ENCODE measurements at regions not wholly inside any gene's neighbourhood (a gene's known extent, or its start where the extent isn't known, plus 50 kb on each side); places are given as distances from the start of the nearest gene placed in this dataset.
"Not testable (repeated sequence)": the region's sequence is repeated elsewhere in the genome, so short reads cannot be mapped to it uniquely, and the experiment has no call there.

DNA sequence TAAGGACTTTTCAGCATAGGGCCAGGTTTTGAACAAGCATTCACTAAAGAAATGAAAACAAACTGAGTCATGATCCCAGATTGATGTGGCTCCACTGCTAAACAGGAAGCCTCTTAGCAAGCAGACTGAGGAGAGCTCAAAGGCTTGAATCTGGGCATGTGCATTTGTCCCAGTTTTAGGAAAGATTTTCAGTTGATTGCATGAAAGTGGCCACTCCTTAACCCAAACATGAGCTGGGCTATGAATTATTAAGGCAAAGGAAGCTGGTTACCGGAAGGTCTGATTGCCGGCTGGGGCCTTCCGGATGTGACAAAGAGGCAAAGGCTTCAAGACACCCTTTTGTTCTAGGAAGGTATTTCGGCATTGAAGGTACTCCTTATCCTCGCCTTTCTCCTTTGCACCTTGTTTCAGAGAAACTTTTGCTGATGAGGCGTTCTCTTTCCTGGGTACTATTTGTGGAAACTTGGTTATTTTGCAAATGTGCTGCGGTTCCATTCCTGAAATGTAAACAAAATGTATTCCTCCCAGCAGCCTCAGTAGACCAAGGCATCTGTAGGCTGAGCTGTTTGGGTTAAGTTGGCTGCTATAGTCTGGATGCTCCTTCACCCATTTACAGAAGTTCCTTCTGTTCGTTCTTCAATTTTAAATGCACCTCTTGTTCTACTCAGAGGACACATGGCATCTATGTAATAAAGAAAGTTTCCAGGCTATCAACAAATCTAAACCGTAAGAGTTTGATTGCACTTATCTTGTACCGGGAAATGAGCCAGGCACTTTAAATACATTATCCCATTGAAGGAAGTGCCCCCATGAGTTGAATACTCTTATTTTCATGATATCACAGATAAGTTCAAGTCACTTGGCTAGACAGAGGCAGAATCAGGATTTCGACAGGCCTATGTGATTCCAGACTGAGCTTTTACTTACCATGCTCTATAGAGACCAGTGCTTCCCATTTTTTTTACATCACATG lies 115.6 kb upstream of the METAP2 start:
- DNase-seq (ENCODE audit: low read depth in 2 of 3, low spot score in 2 of 3), result no peak

DNA sequence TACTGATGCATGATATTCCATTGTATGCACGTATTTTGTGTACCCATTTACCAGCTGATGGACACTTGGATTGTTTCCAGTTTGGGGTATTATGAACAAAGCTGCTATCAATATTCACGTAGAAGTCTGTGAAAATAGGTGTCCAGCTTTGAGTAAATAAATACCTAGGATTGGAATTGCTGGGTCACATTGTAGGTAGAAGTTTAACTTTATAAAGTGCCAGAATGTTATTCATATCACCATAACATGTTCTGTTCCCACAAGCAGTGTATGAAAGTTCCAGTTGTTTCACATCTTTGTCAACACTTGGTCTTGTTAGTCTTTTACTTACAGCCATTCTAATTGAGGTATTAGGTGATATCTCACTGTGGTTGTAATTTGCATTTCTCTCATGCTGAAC lies 108.0 kb upstream of the METAP2 start:
- no peak for DNase-seq (ENCODE audit: low read depth in 2 of 3, low spot score in 2 of 3)

- DNase-seq (ENCODE audit: low read depth in 2 of 3, low spot score in 2 of 3), result no peak
Observed at GRCh38 chr12:95368931-95369330, 105.0 kb upstream of the METAP2 start.

DNA sequence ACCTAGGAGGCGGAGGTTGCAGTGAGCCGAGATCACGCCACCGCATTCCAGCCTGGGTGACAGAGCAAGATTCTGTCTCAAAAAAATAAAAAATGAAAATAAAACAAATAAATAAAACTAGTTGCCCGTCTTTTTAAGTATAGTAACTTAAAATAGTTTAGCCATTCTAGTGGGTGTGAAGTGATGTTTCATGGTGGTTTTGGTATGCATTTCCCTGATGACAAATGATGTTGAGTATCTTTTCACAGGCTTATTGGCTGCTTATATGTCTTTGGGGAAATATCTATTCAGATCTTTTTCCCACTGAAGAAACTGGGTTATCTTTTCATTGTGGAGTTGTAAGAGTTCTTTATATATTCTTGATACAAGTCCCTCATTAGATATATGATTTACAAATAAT lies 102.4 kb upstream of the METAP2 start:
- no peak for DNase-seq (ENCODE audit: low read depth in 2 of 3, low spot score in 2 of 3)

GRCh38 chr12:95379481-95379880 lies 94.5 kb upstream of the METAP2 start:
- DNase-seq (ENCODE audit: low read depth in 2 of 3, low spot score in 2 of 3), result not testable (repeated sequence)

DNA sequence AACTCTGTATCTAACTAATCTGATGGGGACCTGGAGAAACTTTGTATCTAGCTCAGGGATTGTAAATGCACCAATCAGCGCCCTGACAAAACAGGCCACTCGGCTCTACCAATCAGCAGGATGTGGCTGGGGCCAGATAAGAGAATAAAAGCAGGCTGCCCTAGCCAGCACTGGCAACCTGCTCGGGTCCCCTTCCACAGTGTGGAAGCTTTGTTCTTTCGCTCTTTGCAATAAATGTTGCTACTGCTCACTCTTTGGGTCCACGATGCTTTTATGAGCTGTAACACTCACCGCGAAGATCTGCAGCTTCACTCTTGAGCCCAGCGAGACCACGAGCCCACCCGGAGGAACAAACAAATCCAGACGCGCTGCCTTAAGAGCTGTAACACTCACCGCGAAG lies 93.6 kb upstream of the METAP2 start:
- not testable (repeated sequence) for DNase-seq (ENCODE audit: low read depth in 2 of 3, low spot score in 2 of 3)

DNA sequence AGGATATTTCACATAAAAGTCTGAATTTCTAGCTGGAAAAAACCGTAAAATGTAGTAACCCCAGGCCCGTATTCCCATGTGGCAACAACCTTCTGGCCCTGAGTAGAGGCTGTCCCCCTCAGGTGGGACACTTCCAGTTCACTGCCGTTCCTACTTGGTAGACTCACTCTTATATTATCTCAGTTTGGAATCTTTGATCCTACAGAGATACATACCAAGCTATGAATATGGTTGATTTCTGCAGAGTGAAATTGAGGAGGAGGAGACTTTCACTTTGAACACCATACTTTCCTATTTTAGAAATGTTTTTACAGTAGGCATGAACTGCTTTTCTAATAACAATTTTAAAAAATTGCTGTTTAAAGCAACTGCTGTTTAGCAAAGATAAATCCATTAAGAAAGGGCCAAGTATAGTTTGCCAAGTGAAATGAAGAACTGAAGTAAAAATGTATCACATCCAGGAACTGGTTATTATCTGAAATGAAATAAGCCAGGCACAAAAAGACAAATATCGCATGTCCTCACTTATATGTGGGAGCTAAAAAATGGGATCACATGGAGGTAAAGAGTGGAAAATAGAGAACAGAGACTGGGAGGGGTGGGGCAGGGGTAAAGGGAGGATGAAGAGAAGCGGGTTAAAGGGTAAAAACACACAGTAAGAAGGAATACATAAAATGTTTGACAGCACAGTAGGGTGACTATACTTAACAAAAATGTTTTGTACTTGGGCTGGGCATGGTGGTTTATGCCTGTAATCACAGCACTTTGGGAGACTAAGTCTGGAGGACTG lies 92.8 kb upstream of the METAP2 start:
- no peak for DNase-seq (ENCODE audit: low read depth in 2 of 3, low spot score in 2 of 3)

- not testable (repeated sequence) for DNase-seq (ENCODE audit: low read depth in 2 of 3, low spot score in 2 of 3)
Observed at GRCh38 chr12:95383920-95384319, 90.0 kb upstream of the METAP2 start.

DNA sequence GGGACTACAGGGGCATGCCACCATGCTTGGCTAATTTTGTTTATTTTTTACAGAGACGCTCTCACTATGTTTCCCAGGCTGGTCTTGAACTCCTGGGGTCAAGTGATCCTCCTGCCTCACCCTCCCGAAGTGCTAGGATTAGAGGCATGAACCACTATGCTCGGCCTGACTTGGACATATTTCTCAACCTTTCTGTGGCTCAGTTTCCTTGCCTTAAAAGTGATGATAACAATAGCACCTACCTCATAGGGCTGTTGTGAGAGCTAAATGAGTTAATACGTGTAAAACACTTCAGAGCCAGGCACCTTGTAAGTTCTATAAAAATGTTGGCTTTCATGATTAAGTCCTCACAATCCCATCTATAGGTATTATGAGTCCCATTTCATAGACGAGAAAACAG lies 89.2 kb upstream of the METAP2 start:
- DNase-seq (ENCODE audit: low read depth in 2 of 3, low spot score in 2 of 3), result no peak

GRCh38 chr12:95385246-95386035 lies 88.5 kb upstream of the METAP2 start:
- DNase-seq (ENCODE audit: low read depth in 2 of 3, low spot score in 2 of 3), result no peak

DNA sequence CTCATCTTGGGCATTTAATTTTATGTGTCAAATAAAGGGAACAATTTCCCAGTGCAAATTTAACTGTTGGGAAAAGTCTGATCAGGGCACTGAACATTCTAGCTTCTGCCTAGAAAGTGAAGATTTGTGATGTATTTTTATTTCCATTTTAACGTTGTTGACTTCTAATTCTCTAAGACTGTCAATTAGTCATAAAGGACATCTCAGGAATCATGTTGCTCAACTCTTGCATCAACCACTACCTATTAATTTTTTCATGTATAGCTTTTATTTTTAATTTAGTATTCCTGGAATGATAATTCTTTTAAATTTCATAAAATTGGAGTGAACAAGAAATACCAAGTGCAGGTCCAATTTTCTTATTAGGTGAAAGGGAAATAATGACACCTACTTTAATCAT lies 87.9 kb upstream of the METAP2 start:
- no peak for DNase-seq (ENCODE audit: low read depth in 2 of 3, low spot score in 2 of 3)

DNA sequence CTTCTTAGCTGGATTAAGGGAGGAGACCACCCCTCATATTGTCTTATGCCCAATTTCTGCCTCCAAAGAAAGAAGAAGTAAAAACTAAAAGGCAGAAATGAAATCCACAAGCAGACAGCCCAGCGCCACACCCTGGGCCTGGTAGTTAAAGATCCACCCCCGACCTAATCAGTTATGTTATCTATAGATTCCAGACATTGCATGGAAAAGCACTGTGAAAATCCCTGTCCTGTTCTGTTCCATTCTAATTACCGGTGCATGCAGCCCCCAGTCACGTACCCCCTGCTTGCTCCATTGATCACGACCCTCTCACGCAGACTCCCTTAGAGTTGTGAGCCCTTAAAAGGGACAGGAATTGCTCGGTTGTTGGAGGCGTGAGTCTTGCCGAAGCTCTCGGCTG lies 85.7 kb upstream of the METAP2 start:
- not testable (repeated sequence) for DNase-seq (ENCODE audit: low read depth in 2 of 3, low spot score in 2 of 3)

- DNase-seq (ENCODE audit: low read depth in 2 of 3, low spot score in 2 of 3), result no peak
Observed at GRCh38 chr12:95390192-95390591, 83.8 kb upstream of the METAP2 start.

DNA sequence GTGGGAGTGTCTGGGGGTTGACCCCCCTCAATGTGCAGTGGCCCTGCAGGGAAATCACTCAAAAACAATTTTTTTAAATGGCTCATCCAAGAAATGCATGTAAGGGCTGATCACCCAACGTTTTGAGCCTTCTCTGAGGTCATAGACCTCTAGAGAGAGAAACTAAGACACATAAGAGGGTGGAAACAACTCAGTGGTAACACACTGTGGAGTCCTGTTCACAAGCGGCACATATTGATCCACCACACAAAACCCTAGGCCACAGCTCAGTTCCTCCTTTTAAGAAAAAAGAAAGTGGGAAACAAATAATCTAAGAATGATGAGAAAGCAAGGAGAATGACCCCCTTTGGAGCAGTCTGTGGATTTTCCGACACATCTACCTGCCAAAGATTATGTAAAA lies 83.0 kb upstream of the METAP2 start:
- no peak for DNase-seq (ENCODE audit: low read depth in 2 of 3, low spot score in 2 of 3)

DNA sequence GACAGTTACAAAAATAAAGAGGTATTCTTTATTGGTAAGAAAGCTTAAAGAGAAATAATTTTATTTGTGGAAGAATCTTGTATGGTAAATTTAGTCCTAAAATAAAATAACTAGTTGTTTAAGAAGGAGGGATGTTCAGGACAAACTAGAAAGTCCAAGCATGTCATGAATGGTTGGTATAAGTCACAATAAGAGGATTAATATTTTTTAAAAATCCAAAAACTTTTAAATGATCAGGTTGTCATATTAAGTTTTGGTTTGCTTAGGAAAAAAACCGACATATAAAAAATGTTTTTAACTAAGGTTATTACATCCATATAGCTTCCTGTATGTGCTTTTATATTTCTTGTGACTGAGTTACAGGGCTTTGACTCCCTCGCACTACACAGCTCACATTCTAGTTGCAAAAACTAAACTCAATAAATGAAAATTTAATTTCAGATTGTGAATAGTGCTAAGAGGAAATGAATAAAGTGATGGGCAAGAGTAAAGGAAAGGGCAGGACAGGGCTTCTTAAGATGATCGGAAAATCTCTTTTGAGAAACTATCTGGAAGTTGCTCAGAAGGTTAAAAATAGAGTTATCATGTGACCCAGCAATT lies 80.7 kb upstream of the METAP2 start:
- no peak for DNase-seq (ENCODE audit: low read depth in 2 of 3, low spot score in 2 of 3)

DNA sequence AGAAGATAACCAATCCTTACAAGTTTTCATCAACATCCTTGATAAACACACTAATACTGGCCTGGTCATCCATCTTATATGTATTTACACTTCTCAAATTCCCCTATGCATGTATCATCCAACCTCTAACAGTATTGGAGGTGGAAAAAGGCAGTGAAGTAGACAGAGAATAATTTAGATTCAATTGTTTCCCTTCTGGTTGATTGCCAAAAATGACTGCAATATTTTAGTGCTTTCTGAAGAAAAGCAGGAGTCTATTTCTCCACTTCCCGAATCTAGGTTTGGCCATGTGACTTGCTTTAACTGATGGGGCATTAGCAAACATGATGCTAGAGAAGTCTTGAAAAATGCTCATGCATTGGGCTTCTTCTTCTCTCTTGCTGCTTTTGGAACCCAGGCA lies 78.3 kb upstream of the METAP2 start:
- DNase-seq (ENCODE audit: low read depth in 2 of 3, low spot score in 2 of 3), result peak in 1 of 3 donors; percentile 9

DNA sequence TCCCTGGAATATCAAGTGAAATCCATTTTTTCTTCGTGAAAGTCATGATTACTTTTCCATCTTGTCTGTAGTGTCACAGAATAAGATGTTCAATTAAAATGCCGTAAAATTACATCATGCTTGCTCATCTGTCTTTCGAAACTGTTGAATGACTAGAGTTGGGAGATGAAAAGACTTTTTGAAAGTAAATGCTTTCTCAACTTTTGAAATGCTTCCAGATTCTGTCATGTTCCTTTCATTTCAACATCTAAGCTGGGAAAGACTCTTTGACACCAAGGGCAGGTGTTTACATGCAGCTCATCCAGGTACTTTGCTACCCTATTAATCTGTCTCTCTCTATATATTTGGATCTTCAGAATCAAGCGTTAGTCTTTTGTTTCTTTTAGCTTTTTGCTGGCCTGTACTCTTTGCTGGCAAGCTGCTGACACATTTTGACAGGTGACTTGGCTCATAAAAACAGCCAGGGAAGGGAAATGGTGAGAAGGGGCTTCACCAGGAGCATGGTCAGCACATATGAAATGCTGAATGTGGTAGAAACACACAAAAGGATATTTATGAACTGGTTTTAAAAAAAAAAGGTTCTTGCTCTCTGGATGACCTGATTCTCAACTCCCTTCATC lies 77.0 kb upstream of the METAP2 start:
- no peak for DNase-seq (ENCODE audit: low read depth in 2 of 3, low spot score in 2 of 3)

DNA sequence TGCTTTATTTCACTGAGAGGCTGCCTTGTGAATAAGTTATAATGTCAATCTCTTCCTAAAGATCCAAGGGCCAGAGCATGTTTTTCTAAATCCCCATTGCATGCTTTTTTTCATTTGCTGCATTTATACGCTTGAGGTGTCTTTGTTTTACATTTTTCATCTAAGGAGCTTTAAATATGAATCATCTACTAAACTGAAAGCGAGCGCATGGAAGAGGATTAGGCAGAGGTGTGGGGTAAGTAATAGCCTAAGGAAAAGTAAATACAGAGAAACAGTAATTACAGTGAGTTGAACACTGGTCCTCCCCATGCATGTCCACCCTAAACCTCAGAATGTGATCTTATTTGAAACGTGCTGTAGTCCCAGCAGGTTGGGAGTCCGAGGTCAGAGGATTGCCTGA lies 76.4 kb upstream of the METAP2 start:
- no peak for DNase-seq (ENCODE audit: low read depth in 2 of 3, low spot score in 2 of 3)

GRCh38 chr12:95402096-95402495 lies 71.9 kb upstream of the METAP2 start:
- DNase-seq (ENCODE audit: low read depth in 2 of 3, low spot score in 2 of 3), result no peak

DNA sequence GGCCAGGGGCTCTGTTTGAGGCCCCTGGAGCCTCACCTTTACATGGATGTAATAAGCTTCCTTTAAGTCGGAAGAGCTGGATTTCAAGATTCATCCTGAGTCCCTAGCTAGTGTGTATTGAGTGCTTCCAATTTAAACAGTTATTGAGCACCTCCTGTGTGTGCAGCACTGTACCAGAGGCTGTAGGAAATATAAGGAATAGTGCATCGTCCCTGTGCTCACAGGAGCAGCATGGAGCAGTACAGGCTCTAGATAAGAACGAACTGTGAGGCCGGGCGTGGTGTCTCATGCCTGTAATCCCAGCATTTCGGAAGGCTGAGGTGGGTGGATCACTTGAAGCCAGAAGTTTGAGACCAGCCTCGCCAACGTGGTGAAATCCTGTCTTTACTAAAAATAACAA lies 65.8 kb upstream of the METAP2 start:
- DNase-seq (ENCODE audit: low read depth in 2 of 3, low spot score in 2 of 3), result no peak

All from hematopoietic multipotent progenitor cell (in vitro differentiated cells).